ENCODE measurements at regions not wholly inside any gene's neighbourhood (a gene's known extent, or its start where the extent isn't known, plus 50 kb on each side); places are given as distances from the start of the nearest gene placed in this dataset.

DNA sequence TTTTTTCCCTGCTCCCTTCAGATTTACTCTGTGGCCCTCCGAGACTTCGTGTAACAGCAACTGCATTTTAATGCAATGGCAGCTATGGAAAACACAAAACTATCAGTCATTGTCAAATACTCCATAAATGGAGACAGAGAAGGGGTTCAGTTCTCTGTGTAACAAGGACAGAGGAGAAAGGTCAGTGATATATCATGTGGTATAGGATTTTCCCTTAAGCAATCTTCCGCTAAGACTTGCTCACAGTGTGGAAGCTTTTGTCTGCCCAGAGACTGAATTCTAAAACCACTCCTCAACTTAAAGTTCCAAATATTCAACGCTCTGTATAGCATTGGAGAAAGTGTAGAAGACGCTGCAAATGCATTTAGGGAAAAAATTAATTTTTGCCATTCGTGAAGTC lies 111.3 kb upstream of the EDNRB start:
- no peaks in the 10 kb centered on the region for H4K20me1 ChIP-seq (ENCODE audit: control insufficient read depth, insufficient read depth, low read depth, low read length)
- H3F3A ChIP-seq (ENCODE audit: control insufficient read depth, insufficient read depth) = no peaks in the 10 kb centered on the region
- no peaks in the 10 kb centered on the region for H3K36me3 ChIP-seq (ENCODE audit: control insufficient read depth, low read length)
- no peaks in the 10 kb centered on the region for H3K9me3 ChIP-seq (ENCODE audit: control insufficient read depth, insufficient read depth, low read length)
- H3K9me2 ChIP-seq (replicated peaks; ENCODE audit: control insufficient read depth, low read length) = no peaks in the 10 kb centered on the region
- no peaks in the 10 kb centered on the region for H3K79me2 ChIP-seq (ENCODE audit: control insufficient read depth, low read length)
- TF ChIP-seq, protein P1, sequence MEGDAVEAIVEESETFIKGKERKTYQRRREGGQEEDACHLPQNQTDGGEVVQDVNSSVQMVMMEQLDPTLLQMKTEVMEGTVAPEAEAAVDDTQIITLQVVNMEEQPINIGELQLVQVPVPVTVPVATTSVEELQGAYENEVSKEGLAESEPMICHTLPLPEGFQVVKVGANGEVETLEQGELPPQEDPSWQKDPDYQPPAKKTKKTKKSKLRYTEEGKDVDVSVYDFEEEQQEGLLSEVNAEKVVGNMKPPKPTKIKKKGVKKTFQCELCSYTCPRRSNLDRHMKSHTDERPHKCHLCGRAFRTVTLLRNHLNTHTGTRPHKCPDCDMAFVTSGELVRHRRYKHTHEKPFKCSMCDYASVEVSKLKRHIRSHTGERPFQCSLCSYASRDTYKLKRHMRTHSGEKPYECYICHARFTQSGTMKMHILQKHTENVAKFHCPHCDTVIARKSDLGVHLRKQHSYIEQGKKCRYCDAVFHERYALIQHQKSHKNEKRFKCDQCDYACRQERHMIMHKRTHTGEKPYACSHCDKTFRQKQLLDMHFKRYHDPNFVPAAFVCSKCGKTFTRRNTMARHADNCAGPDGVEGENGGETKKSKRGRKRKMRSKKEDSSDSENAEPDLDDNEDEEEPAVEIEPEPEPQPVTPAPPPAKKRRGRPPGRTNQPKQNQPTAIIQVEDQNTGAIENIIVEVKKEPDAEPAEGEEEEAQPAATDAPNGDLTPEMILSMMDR (IDR thresholded peaks at IDR 0.05; ENCODE audit: low read depth, low read length, poor library complexity, severe bottlenecking) = no peak
- TF ChIP-seq EZH2phosphoT487 (IDR thresholded peaks at IDR 0.05; ENCODE audit: borderline replicate concordance, low read length) = no peak
- no peak overlapping the region for H3K4me2 ChIP-seq (ENCODE audit: low read length)
- H3K4me1 ChIP-seq (ENCODE audit: control insufficient read depth, low read length) = no peaks in the 10 kb centered on the region
- H3K27ac ChIP-seq (ENCODE audit: low read depth, low read length) = no peak overlapping the region
- no peak overlapping the region for H3K4me3 ChIP-seq (ENCODE audit: low read length)
- H3K27me3 ChIP-seq (ENCODE audit: control insufficient read depth, low read length) = no peaks in the 10 kb centered on the region

DNA sequence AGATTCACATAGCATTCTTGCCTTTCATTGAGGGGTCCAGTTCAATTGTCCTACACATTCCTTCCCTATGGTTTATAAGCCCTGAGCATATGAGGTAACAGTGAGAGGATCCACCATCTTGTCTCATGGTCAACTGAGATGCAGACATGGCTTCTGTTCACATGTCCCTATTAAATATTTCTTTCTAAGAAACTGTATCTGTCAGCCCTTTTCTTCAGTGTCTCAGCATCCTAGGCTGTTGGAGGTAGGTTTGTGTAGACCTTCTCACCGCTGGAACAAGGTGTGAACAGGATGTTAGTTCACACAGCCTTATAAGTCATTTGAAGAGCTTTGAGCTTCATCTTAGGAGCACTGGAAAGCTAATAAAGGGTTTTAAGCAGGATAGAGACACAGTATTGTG lies 110.3 kb upstream of the EDNRB start:
- no peaks in the 10 kb centered on the region for H3K27me3 ChIP-seq (ENCODE audit: control insufficient read depth, low read length)
- H3K4me1 ChIP-seq (ENCODE audit: control insufficient read depth, low read length) = no peaks in the 10 kb centered on the region
- H3K9me3 ChIP-seq (ENCODE audit: control insufficient read depth, insufficient read depth, low read length) = no peaks in the 10 kb centered on the region
- H3K9me2 ChIP-seq (replicated peaks; ENCODE audit: control insufficient read depth, low read length) = no peaks in the 10 kb centered on the region
- no peak overlapping the region for H3K4me3 ChIP-seq (ENCODE audit: low read length)
- no peaks in the 10 kb centered on the region for H4K20me1 ChIP-seq (ENCODE audit: control insufficient read depth, insufficient read depth, low read depth, low read length)
- no peaks in the 10 kb centered on the region for H3K79me2 ChIP-seq (ENCODE audit: control insufficient read depth, low read length)
- no peak overlapping the region for H3K27ac ChIP-seq (ENCODE audit: low read depth, low read length)
- H3K4me2 ChIP-seq (ENCODE audit: low read length) = no peak overlapping the region
- TF ChIP-seq EZH2phosphoT487 (IDR thresholded peaks at IDR 0.05; ENCODE audit: borderline replicate concordance, low read length) = no peak
- TF ChIP-seq, protein P1 (IDR thresholded peaks at IDR 0.05; ENCODE audit: low read depth, low read length, poor library complexity, severe bottlenecking) = no peak
- H3K36me3 ChIP-seq (ENCODE audit: control insufficient read depth, low read length) = no peaks in the 10 kb centered on the region
- no peaks in the 10 kb centered on the region for H3F3A ChIP-seq (ENCODE audit: control insufficient read depth, insufficient read depth)

DNA sequence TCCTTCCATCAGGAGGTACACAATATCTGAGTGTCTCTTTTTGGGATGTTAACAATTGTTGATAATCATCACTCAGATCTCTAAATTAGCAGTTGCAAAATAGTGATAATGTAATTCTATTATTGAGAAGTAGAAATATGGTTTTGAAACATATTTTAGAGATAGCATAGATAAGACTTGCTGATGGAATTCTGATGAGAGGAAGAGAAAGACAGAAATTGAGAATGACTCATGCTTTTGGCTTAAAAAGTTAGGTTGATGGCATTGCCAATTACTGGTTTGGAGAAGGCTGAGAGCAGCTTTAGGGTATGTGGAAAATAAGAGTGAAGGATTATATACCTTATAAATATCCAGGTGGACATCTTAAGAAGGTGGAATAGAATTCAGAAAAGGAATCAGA lies 106.4 kb upstream of the EDNRB start:
- no peaks in the 10 kb centered on the region for H3K79me2 ChIP-seq (ENCODE audit: control insufficient read depth, low read length)
- H3K9me2 ChIP-seq (replicated peaks; ENCODE audit: control insufficient read depth, low read length) = no peaks in the 10 kb centered on the region
- H3K9me3 ChIP-seq (ENCODE audit: control insufficient read depth, insufficient read depth, low read length) = no peaks in the 10 kb centered on the region
- no peak overlapping the region for H3K4me2 ChIP-seq (ENCODE audit: low read length)
- no peaks in the 10 kb centered on the region for H4K20me1 ChIP-seq (ENCODE audit: control insufficient read depth, insufficient read depth, low read depth, low read length)
- H3K4me1 ChIP-seq (ENCODE audit: control insufficient read depth, low read length) = peaks cover 7% of the 10 kb centered on the region
- no peaks in the 10 kb centered on the region for H3K27me3 ChIP-seq (ENCODE audit: control insufficient read depth, low read length)
- TF ChIP-seq, protein P1 (IDR thresholded peaks at IDR 0.05; ENCODE audit: low read depth, low read length, poor library complexity, severe bottlenecking) = no peak
- no peak for TF ChIP-seq EZH2phosphoT487 (IDR thresholded peaks at IDR 0.05; ENCODE audit: borderline replicate concordance, low read length)
- H3K4me3 ChIP-seq (ENCODE audit: low read length) = no peak overlapping the region
- no peaks in the 10 kb centered on the region for H3F3A ChIP-seq (ENCODE audit: control insufficient read depth, insufficient read depth)
- H3K27ac ChIP-seq (ENCODE audit: low read depth, low read length) = no peak overlapping the region
- no peaks in the 10 kb centered on the region for H3K36me3 ChIP-seq (ENCODE audit: control insufficient read depth, low read length)

All from DOHH2 (cell line).